ENCODE measurements at regions not wholly inside any gene's neighbourhood (a gene's known extent, or its start where the extent isn't known, plus 50 kb on each side); places are given as distances from the start of the nearest gene placed in this dataset.

GRCh38 chr6:169393753-169394152 lies 140.1 kb upstream of the THBS2 start:
- ChIA-PET CTCF (interaction anchor here (0.6 kb wide), 1 partner anchor 16 kb away, joined by 3 read pairs; no protein-coding TSS in a partner anchor), POLR2A (interaction anchor here (0.7 kb wide), 1 partner anchor 10 kb away, joined by 3 read pairs; no protein-coding TSS in a partner anchor)
- DNase-seq (ENCODE audit: unreplicated experiment), result no peak
- peaks cover 7% of the 10 kb centered on the region for H3K9me3 Mint-ChIP-seq (ENCODE audit: unreplicated experiment)
- BruUV-seq (replicated peaks), result no TSS peak
- H3K27me3 Mint-ChIP-seq (ENCODE audit: insufficient read depth, unreplicated experiment), result no peaks in the 10 kb centered on the region
- no peak overlapping the region for H3K4me3 Mint-ChIP-seq (ENCODE audit: unreplicated experiment)
- H3K36me3 Mint-ChIP-seq (ENCODE audit: insufficient read depth, unreplicated experiment), result no peaks in the 10 kb centered on the region
- H3K27ac Mint-ChIP-seq (ENCODE audit: low read depth, unreplicated experiment), result no peak overlapping the region
- H3K4me1 Mint-ChIP-seq (ENCODE audit: insufficient read depth, unreplicated experiment), result no peaks in the 10 kb centered on the region
- intact Hi-C loops (cut with micrococcal nuclease), result no loop called here
- TF ChIP-seq, protein P1, sequence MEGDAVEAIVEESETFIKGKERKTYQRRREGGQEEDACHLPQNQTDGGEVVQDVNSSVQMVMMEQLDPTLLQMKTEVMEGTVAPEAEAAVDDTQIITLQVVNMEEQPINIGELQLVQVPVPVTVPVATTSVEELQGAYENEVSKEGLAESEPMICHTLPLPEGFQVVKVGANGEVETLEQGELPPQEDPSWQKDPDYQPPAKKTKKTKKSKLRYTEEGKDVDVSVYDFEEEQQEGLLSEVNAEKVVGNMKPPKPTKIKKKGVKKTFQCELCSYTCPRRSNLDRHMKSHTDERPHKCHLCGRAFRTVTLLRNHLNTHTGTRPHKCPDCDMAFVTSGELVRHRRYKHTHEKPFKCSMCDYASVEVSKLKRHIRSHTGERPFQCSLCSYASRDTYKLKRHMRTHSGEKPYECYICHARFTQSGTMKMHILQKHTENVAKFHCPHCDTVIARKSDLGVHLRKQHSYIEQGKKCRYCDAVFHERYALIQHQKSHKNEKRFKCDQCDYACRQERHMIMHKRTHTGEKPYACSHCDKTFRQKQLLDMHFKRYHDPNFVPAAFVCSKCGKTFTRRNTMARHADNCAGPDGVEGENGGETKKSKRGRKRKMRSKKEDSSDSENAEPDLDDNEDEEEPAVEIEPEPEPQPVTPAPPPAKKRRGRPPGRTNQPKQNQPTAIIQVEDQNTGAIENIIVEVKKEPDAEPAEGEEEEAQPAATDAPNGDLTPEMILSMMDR (IDR thresholded peaks at IDR 0.05; ENCODE audit: unreplicated experiment), result no peak

- TF ChIP-seq, protein P1 (IDR thresholded peaks at IDR 0.05; ENCODE audit: unreplicated experiment), result no peak
- ChIA-PET POLR2A (no interaction called here), CTCF (no interaction called here)
- H3K9me3 Mint-ChIP-seq (ENCODE audit: unreplicated experiment), result peaks cover 7% of the 10 kb centered on the region
- no peak for DNase-seq (ENCODE audit: unreplicated experiment)
- H3K4me3 Mint-ChIP-seq (ENCODE audit: unreplicated experiment), result no peak overlapping the region
- H3K27me3 Mint-ChIP-seq (ENCODE audit: insufficient read depth, unreplicated experiment), result no peaks in the 10 kb centered on the region
- intact Hi-C loops (cut with micrococcal nuclease), result no loop called here
- no peaks in the 10 kb centered on the region for H3K36me3 Mint-ChIP-seq (ENCODE audit: insufficient read depth, unreplicated experiment)
- BruUV-seq (replicated peaks), result no TSS peak
- no peaks in the 10 kb centered on the region for H3K4me1 Mint-ChIP-seq (ENCODE audit: insufficient read depth, unreplicated experiment)
- no peak overlapping the region for H3K27ac Mint-ChIP-seq (ENCODE audit: low read depth, unreplicated experiment)
Measured at GRCh38 chr6:169391473-169392071, 137.9 kb upstream of the THBS2 start.

DNA sequence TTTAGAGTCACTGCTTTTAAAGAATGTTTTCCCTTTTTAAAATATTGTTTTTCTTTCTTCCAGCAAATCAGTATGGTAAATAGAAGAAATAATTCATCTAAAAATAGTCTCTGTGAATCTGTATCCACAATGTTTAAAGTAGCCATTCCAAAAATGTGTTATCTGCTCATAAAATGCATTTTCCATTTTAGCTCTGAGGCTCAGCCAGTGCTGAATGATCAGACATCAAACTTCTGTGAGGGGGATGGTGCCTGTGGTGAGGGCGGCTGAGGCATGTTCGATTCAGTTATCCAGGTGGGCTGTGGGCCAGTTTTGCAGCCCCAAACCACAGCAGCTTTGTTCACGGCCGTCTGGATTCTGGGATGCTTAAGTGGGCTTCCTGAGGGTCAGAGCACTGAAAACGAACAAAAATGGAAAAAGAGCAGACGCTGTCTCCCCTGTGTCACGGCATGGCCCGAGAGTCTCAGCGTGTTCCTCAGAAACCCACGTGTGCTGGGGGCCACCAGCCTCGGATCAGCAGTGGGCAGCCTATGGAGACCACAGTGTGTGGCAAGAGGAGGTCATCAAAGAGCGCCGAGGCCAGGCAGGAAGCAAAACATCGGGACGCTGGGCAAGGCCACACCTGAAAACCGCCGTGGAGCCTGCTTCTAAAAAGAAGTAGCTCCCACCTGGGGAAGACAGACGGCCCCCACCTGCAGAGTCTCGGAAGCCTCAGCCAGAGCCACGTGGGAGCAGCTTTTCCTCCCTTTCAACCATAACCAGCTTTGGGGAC lies 134.9 kb upstream of the THBS2 start:
- no TSS peak for BruUV-seq (replicated peaks)
- no peaks in the 10 kb centered on the region for H3K36me3 Mint-ChIP-seq (ENCODE audit: insufficient read depth, unreplicated experiment)
- intact Hi-C loops (cut with micrococcal nuclease), result no loop called here

DNA sequence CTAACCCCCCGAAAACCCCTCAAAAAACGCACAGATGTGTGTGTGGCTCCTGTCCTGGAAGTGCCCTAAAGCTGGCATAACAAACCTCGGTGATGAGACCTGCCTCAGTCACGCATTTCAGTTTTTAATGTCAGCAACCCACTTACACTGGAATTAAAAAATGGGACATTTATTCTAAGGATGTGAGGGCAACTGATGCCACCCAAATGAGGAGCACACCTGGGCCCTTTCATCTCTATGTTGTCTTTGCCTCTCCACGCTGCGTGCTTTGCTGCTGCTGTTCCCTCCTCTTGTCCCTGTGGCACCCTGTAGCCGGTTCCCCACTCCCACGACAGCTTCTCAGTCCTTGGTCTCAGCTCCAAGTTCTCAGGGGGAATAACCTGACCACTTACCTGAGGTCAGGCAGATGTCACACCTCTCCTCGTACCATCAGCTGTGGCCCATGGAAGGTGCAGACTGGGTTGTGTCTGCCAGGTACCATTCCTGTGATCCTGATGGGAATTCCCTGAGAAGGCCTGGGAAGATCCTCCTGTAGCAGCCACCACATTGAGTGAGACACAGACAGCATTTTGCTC lies 134.2 kb upstream of the THBS2 start:
- no peaks in the 10 kb centered on the region for H3K27me3 Mint-ChIP-seq (ENCODE audit: insufficient read depth, unreplicated experiment)
- no TSS peak for BruUV-seq (replicated peaks)
- ChIA-PET POLR2A (no interaction called here), CTCF (no interaction called here)
- DNase-seq (ENCODE audit: unreplicated experiment), result no peak
- intact Hi-C loops (cut with micrococcal nuclease), result no loop called here
- no peak overlapping the region for H3K27ac Mint-ChIP-seq (ENCODE audit: low read depth, unreplicated experiment)
- TF ChIP-seq, protein P1 (IDR thresholded peaks at IDR 0.05; ENCODE audit: unreplicated experiment), result no peak
- H3K4me3 Mint-ChIP-seq (ENCODE audit: unreplicated experiment), result no peak overlapping the region
- peaks cover 15% of the 10 kb centered on the region for H3K9me3 Mint-ChIP-seq (ENCODE audit: unreplicated experiment)
- no peaks in the 10 kb centered on the region for H3K4me1 Mint-ChIP-seq (ENCODE audit: insufficient read depth, unreplicated experiment)
- H3K36me3 Mint-ChIP-seq (ENCODE audit: insufficient read depth, unreplicated experiment), result no peaks in the 10 kb centered on the region

More for the DNA sequence above, 134.9 kb upstream of the THBS2 start:
- POLR2A ChIA-PET, result no interaction called here
- CTCF ChIA-PET, result no interaction called here
- Mint-ChIP-seq H3K4me1 (ENCODE audit: insufficient read depth, unreplicated experiment) (no peaks in the 10 kb centered on the region), H3K4me3 (ENCODE audit: unreplicated experiment) (no peak overlapping the region), H3K27ac (ENCODE audit: low read depth, unreplicated experiment) (no peak overlapping the region), H3K27me3 (ENCODE audit: insufficient read depth, unreplicated experiment) (no peaks in the 10 kb centered on the region), H3K9me3 (ENCODE audit: unreplicated experiment) (peaks cover 15% of the 10 kb centered on the region)
- DNase-seq (ENCODE audit: unreplicated experiment), result no peak
- TF ChIP-seq, protein P1 (IDR thresholded peaks at IDR 0.05; ENCODE audit: unreplicated experiment), result no peak
